Adrenal gland (tissue), 5 donors: ENCODE measurements at regions not wholly inside any gene's neighbourhood (a gene's known extent, or its start where the extent isn't known, plus 50 kb on each side); places are given as distances from the start of the nearest gene placed in this dataset.

ENCODE experiments used
- CTCF ChIP-seq, 6 experiments: fragments of 450-650 bp in 4 of 6; fragments of 200-600 bp in 2 of 6; sonication (generic) in 1 of 6; IDR thresholded peaks; 1 replicate in 5 of 6; 2 replicates in 1 of 6; pipeline versions ENCODE4 v1.5.1 to v1.8.0; 2016 to 2021; ENCODE audit warnings: antibody characterized with exemption in 6 of 6, mild to moderate bottlenecking in 2 of 6, moderate library complexity in 1 of 6
- POLR2A ChIP-seq, 2 donors: fragments of 450-650 bp; IDR thresholded peaks; one replicate each; pipeline ENCODE4 v1.6.1; 2017; ENCODE audit warnings: antibody characterized with exemption in 2 of 2, mild to moderate bottlenecking in 2 of 2, moderate library complexity in 1 of 2
- donor health status: DM: no; HTN: no; CAD: no.

GRCh38 chr17:77829843-77830799 is 128.4 kb upstream of the TNRC6C start:
- no peak for TF ChIP-seq CTCF (IDR thresholded peaks at IDR 0.05)
- TF ChIP-seq POLR2A (IDR thresholded peaks at IDR 0.05) = no peak
